ENCODE measurements at regions not wholly inside any gene's neighbourhood (a gene's known extent, or its start where the extent isn't known, plus 50 kb on each side); places are given as distances from the start of the nearest gene placed in this dataset.

GRCh38 chr21:15486460-15487195 is 243.2 kb upstream of the USP25 start:
- no peak overlapping the region for H3K27ac ChIP-seq
- DNase-seq: no peak
- H3K27me3 ChIP-seq (ENCODE audit: insufficient read depth, low read depth, severe bottlenecking): no peaks in the 10 kb centered on the region
- H3K4me3 ChIP-seq (ENCODE audit: low read depth, low read length): no peak overlapping the region
- TF ChIP-seq, protein P1, sequence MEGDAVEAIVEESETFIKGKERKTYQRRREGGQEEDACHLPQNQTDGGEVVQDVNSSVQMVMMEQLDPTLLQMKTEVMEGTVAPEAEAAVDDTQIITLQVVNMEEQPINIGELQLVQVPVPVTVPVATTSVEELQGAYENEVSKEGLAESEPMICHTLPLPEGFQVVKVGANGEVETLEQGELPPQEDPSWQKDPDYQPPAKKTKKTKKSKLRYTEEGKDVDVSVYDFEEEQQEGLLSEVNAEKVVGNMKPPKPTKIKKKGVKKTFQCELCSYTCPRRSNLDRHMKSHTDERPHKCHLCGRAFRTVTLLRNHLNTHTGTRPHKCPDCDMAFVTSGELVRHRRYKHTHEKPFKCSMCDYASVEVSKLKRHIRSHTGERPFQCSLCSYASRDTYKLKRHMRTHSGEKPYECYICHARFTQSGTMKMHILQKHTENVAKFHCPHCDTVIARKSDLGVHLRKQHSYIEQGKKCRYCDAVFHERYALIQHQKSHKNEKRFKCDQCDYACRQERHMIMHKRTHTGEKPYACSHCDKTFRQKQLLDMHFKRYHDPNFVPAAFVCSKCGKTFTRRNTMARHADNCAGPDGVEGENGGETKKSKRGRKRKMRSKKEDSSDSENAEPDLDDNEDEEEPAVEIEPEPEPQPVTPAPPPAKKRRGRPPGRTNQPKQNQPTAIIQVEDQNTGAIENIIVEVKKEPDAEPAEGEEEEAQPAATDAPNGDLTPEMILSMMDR (IDR thresholded peaks at IDR 0.05; ENCODE audit: low read depth, low read length): no peak
- H3K36me3 ChIP-seq: no peaks in the 10 kb centered on the region
- no peaks in the 10 kb centered on the region for H3K9me3 ChIP-seq (ENCODE audit: severe bottlenecking)

GRCh38 chr21:15487196-15487550 is 242.6 kb upstream of the USP25 start:
- DNase-seq: no peak
- TF ChIP-seq, protein P1 (IDR thresholded peaks at IDR 0.05; ENCODE audit: low read depth, low read length): no peak
- H3K27me3 ChIP-seq (ENCODE audit: insufficient read depth, low read depth, severe bottlenecking): no peaks in the 10 kb centered on the region
- H3K36me3 ChIP-seq: no peaks in the 10 kb centered on the region
- H3K4me3 ChIP-seq (ENCODE audit: low read depth, low read length): no peak overlapping the region
- no peak overlapping the region for H3K27ac ChIP-seq
- no peaks in the 10 kb centered on the region for H3K9me3 ChIP-seq (ENCODE audit: severe bottlenecking)

DNA sequence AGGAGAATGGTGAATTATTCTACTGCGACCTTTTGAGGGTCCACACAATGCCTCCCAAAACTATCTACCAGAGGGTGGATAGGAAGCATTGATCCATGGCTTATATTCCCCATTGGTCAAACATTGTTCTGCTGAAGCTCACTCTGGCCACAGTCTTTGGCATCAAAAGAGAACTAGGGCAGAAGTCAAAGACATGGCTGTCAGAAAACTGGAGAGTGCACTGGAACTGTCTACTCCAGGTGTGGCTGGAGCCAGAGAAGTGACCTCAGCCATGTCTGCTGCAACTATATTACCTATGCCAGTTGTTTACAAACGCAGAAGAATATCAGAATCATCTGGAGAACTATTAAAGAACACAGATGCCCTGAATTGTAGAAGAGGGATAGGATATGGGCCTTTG is 238.7 kb upstream of the USP25 start:
- TF ChIP-seq, protein P1 (IDR thresholded peaks at IDR 0.05; ENCODE audit: low read depth, low read length): no peak
- Histone ChIP-seq H3K36me3 (no peaks in the 10 kb centered on the region), H3K27me3 (ENCODE audit: insufficient read depth, low read depth, severe bottlenecking) (no peaks in the 10 kb centered on the region), H3K4me3 (ENCODE audit: low read depth, low read length) (no peak overlapping the region), H3K9me3 (ENCODE audit: severe bottlenecking) (no peaks in the 10 kb centered on the region), H3K27ac (no peak overlapping the region)
- DNase-seq: no peak

- TF ChIP-seq, protein P1 (IDR thresholded peaks at IDR 0.05; ENCODE audit: low read depth, low read length): no peak
- Histone ChIP-seq H3K36me3 (no peaks in the 10 kb centered on the region), H3K9me3 (ENCODE audit: severe bottlenecking) (no peaks in the 10 kb centered on the region), H3K27me3 (ENCODE audit: insufficient read depth, low read depth, severe bottlenecking) (no peaks in the 10 kb centered on the region), H3K4me3 (ENCODE audit: low read depth, low read length) (no peak overlapping the region), H3K27ac (no peak overlapping the region)
- no peak for DNase-seq
These were observed 236.1 kb upstream of the USP25 start for GRCh38 chr21:15493646-15494045.

- DNase-seq: no peak
- no peaks in the 10 kb centered on the region for H3K9me3 ChIP-seq (ENCODE audit: severe bottlenecking)
- TF ChIP-seq, protein P1 (IDR thresholded peaks at IDR 0.05; ENCODE audit: low read depth, low read length): no peak
These were observed 235.3 kb upstream of the USP25 start for GRCh38 chr21:15494481-15494880.

GRCh38 chr21:15495965-15496364 is 233.8 kb upstream of the USP25 start:
- Histone ChIP-seq H3K27me3 (ENCODE audit: insufficient read depth, low read depth, severe bottlenecking) (no peaks in the 10 kb centered on the region), H3K27ac (no peak overlapping the region), H3K36me3 (no peaks in the 10 kb centered on the region), H3K4me3 (ENCODE audit: low read depth, low read length) (no peak overlapping the region), H3K9me3 (ENCODE audit: severe bottlenecking) (no peaks in the 10 kb centered on the region)
- DNase-seq: no peak
- TF ChIP-seq, protein P1 (IDR thresholded peaks at IDR 0.05; ENCODE audit: low read depth, low read length): no peak

More at GRCh38 chr21:15494481-15494880, 235.3 kb upstream of the USP25 start:
- Histone ChIP-seq H3K36me3 (no peaks in the 10 kb centered on the region), H3K27ac (no peak overlapping the region), H3K4me3 (ENCODE audit: low read depth, low read length) (no peak overlapping the region), H3K27me3 (ENCODE audit: insufficient read depth, low read depth, severe bottlenecking) (no peaks in the 10 kb centered on the region)

Measured in WERI-Rb-1 (cell line).